ENCODE measurements at regions not wholly inside any gene's neighbourhood (a gene's known extent, or its start where the extent isn't known, plus 50 kb on each side); places are given as distances from the start of the nearest gene placed in this dataset.

DNA sequence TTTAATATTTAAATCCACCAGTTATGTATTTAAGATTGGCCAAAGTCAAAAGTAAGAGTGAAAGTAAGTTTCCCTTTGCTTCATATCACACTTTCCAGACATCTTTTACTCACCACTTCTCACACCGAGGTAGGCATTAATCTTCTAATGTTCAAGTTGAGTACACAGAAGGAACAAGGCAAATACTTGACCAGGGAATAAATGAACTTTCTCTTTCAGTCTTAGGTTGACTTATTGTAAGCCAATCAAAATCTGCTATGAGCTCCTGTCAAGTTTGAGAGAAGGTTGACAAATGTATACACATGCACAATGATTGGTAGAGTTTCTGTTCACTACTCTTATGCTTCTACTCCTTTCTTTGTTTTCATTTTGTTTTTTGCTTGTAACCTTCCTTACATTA is 842.5 kb downstream of the REEP3 start:
- TF ChIP-seq, protein P1, sequence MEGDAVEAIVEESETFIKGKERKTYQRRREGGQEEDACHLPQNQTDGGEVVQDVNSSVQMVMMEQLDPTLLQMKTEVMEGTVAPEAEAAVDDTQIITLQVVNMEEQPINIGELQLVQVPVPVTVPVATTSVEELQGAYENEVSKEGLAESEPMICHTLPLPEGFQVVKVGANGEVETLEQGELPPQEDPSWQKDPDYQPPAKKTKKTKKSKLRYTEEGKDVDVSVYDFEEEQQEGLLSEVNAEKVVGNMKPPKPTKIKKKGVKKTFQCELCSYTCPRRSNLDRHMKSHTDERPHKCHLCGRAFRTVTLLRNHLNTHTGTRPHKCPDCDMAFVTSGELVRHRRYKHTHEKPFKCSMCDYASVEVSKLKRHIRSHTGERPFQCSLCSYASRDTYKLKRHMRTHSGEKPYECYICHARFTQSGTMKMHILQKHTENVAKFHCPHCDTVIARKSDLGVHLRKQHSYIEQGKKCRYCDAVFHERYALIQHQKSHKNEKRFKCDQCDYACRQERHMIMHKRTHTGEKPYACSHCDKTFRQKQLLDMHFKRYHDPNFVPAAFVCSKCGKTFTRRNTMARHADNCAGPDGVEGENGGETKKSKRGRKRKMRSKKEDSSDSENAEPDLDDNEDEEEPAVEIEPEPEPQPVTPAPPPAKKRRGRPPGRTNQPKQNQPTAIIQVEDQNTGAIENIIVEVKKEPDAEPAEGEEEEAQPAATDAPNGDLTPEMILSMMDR (IDR thresholded peaks at IDR 0.05; ENCODE audit: low read length), result no peak
- TF ChIP-seq EZH2 (IDR thresholded peaks at IDR 0.05; ENCODE audit: borderline replicate concordance, low read length), result no peak
